ENCODE measurements at regions not wholly inside any gene's neighbourhood (a gene's known extent, or its start where the extent isn't known, plus 50 kb on each side); places are given as distances from the start of the nearest gene placed in this dataset.
"Not testable (repeated sequence)": the region's sequence is repeated elsewhere in the genome, so short reads cannot be mapped to it uniquely, and the experiment has no call there.

- H3K9ac ChIP-seq (ENCODE audit: low read depth in 1 of 2, low read length in 2 of 2); H3K36me3 ChIP-seq (ENCODE audit: control insufficient read depth in 2 of 2, insufficient read depth in 2 of 2, low read length in 2 of 2); H3K9me3 ChIP-seq (ENCODE audit: control insufficient read depth in 2 of 2, low read length in 2 of 2); H3K27ac ChIP-seq (ENCODE audit: low read depth in 2 of 2, low read length in 2 of 2); H3K27me3 ChIP-seq (ENCODE audit: control insufficient read depth in 2 of 2, insufficient read depth in 2 of 2, low read length in 2 of 2); H3K4me3 ChIP-seq (ENCODE audit: low read length in 2 of 2); H3K4me1 ChIP-seq (ENCODE audit: control insufficient read depth in 2 of 2, insufficient read depth in 2 of 2, low read length in 2 of 2): not testable (repeated sequence)
Measured at GRCh38 chr11:14573539-14574057, 53.4 kb upstream of the PSMA1 start.

- H3K9ac ChIP-seq (ENCODE audit: low read depth in 1 of 2, low read length in 2 of 2), result no peak overlapping the region
- H3K4me1 ChIP-seq (ENCODE audit: control insufficient read depth in 2 of 2, insufficient read depth in 2 of 2, low read length in 2 of 2), result peaks cover 5 to 7% of the 10 kb centered on the region in 2 donors
- no peaks in the 10 kb centered on the region for H3K9me3 ChIP-seq (ENCODE audit: control insufficient read depth in 2 of 2, low read length in 2 of 2)
- H3K27ac ChIP-seq (ENCODE audit: low read depth in 2 of 2, low read length in 2 of 2), result no peak overlapping the region
- no peak overlapping the region for H3K4me3 ChIP-seq (ENCODE audit: low read length in 2 of 2)
- no peaks in the 10 kb centered on the region for H3K36me3 ChIP-seq (ENCODE audit: control insufficient read depth in 2 of 2, insufficient read depth in 2 of 2, low read length in 2 of 2)
- H3K27me3 ChIP-seq (ENCODE audit: control insufficient read depth in 2 of 2, insufficient read depth in 2 of 2, low read length in 2 of 2), result no peaks in the 10 kb centered on the region
Measured at GRCh38 chr11:14577292-14577691, 57.1 kb upstream of the PSMA1 start.

- no peaks in the 10 kb centered on the region for H3K9me3 ChIP-seq (ENCODE audit: control insufficient read depth in 2 of 2, low read length in 2 of 2)
- H3K4me1 ChIP-seq (ENCODE audit: control insufficient read depth in 2 of 2, insufficient read depth in 2 of 2, low read length in 2 of 2), result peaks cover 8% of the 10 kb centered on the region in 2 donors
- no peak overlapping the region for H3K9ac ChIP-seq (ENCODE audit: low read depth in 1 of 2, low read length in 2 of 2)
- no peaks in the 10 kb centered on the region for H3K27me3 ChIP-seq (ENCODE audit: control insufficient read depth in 2 of 2, insufficient read depth in 2 of 2, low read length in 2 of 2)
- H3K4me3 ChIP-seq (ENCODE audit: low read length in 2 of 2), result no peak overlapping the region
- no peaks in the 10 kb centered on the region for H3K36me3 ChIP-seq (ENCODE audit: control insufficient read depth in 2 of 2, insufficient read depth in 2 of 2, low read length in 2 of 2)
- H3K27ac ChIP-seq (ENCODE audit: low read depth in 2 of 2, low read length in 2 of 2), result peak overlapping the region; percentile 37 to 54
Measured at GRCh38 chr11:14577835-14578529, 57.8 kb upstream of the PSMA1 start.

- Histone ChIP-seq H3K36me3 (ENCODE audit: control insufficient read depth in 2 of 2, insufficient read depth in 2 of 2, low read length in 2 of 2) (no peaks in the 10 kb centered on the region), H3K9me3 (ENCODE audit: control insufficient read depth in 2 of 2, low read length in 2 of 2) (no peaks in the 10 kb centered on the region), H3K27me3 (ENCODE audit: control insufficient read depth in 2 of 2, insufficient read depth in 2 of 2, low read length in 2 of 2) (no peaks in the 10 kb centered on the region), H3K4me3 (ENCODE audit: low read length in 2 of 2) (peak overlapping the region in 1 of 2 donors; percentile 26), H3K9ac (ENCODE audit: low read depth in 1 of 2, low read length in 2 of 2) (no peak overlapping the region), H3K4me1 (ENCODE audit: control insufficient read depth in 2 of 2, insufficient read depth in 2 of 2, low read length in 2 of 2) (peaks cover 14% of the 10 kb centered on the region in 2 donors), H3K27ac (ENCODE audit: low read depth in 2 of 2, low read length in 2 of 2) (peak overlapping the region; percentile 37 to 64)
Measured at GRCh38 chr11:14578541-14578956, 58.4 kb upstream of the PSMA1 start.

- H3K4me1 ChIP-seq (ENCODE audit: control insufficient read depth in 2 of 2, insufficient read depth in 2 of 2, low read length in 2 of 2), result peaks cover 23 to 24% of the 10 kb centered on the region in 2 donors
- H3K27me3 ChIP-seq (ENCODE audit: control insufficient read depth in 2 of 2, insufficient read depth in 2 of 2, low read length in 2 of 2), result no peaks in the 10 kb centered on the region
- H3K9me3 ChIP-seq (ENCODE audit: control insufficient read depth in 2 of 2, low read length in 2 of 2), result no peaks in the 10 kb centered on the region
- no peak overlapping the region for H3K4me3 ChIP-seq (ENCODE audit: low read length in 2 of 2)
- H3K27ac ChIP-seq (ENCODE audit: low read depth in 2 of 2, low read length in 2 of 2), result no peak overlapping the region
- H3K36me3 ChIP-seq (ENCODE audit: control insufficient read depth in 2 of 2, insufficient read depth in 2 of 2, low read length in 2 of 2), result no peaks in the 10 kb centered on the region
- no peak overlapping the region for H3K9ac ChIP-seq (ENCODE audit: low read depth in 1 of 2, low read length in 2 of 2)
Measured at GRCh38 chr11:14579646-14580045, 59.5 kb upstream of the PSMA1 start.

GRCh38 chr11:14582793-14583192, 60.8 kb upstream of the PDE3B start:
- Histone ChIP-seq H3K4me1 (ENCODE audit: control insufficient read depth in 2 of 2, insufficient read depth in 2 of 2, low read length in 2 of 2) (peaks cover 23 to 27% of the 10 kb centered on the region in 2 donors), H3K27ac (ENCODE audit: low read depth in 2 of 2, low read length in 2 of 2) (peak overlapping the region; percentile 35 to 73)

GRCh38 chr11:14583252-14584034, 60.2 kb upstream of the PDE3B start:
- no peaks in the 10 kb centered on the region for H3K27me3 ChIP-seq (ENCODE audit: control insufficient read depth in 2 of 2, insufficient read depth in 2 of 2, low read length in 2 of 2)
- no peaks in the 10 kb centered on the region for H3K36me3 ChIP-seq (ENCODE audit: control insufficient read depth in 2 of 2, insufficient read depth in 2 of 2, low read length in 2 of 2)
- no peak overlapping the region for H3K9ac ChIP-seq (ENCODE audit: low read depth in 1 of 2, low read length in 2 of 2)
- peaks cover 18 to 24% of the 10 kb centered on the region in 2 donors for H3K4me1 ChIP-seq (ENCODE audit: control insufficient read depth in 2 of 2, insufficient read depth in 2 of 2, low read length in 2 of 2)
- peak overlapping the region; percentile 1 to 29 for H3K4me3 ChIP-seq (ENCODE audit: low read length in 2 of 2)
- H3K27ac ChIP-seq (ENCODE audit: low read depth in 2 of 2, low read length in 2 of 2), result peak overlapping the region; percentile 35 to 73
- H3K9me3 ChIP-seq (ENCODE audit: control insufficient read depth in 2 of 2, low read length in 2 of 2), result no peaks in the 10 kb centered on the region

More at GRCh38 chr11:14582793-14583192, 60.8 kb upstream of the PDE3B start:
- no peak overlapping the region for H3K4me3 ChIP-seq (ENCODE audit: low read length in 2 of 2)
- H3K36me3 ChIP-seq (ENCODE audit: control insufficient read depth in 2 of 2, insufficient read depth in 2 of 2, low read length in 2 of 2), result no peaks in the 10 kb centered on the region
- H3K27me3 ChIP-seq (ENCODE audit: control insufficient read depth in 2 of 2, insufficient read depth in 2 of 2, low read length in 2 of 2), result no peaks in the 10 kb centered on the region
- H3K9me3 ChIP-seq (ENCODE audit: control insufficient read depth in 2 of 2, low read length in 2 of 2), result no peaks in the 10 kb centered on the region
- H3K9ac ChIP-seq (ENCODE audit: low read depth in 1 of 2, low read length in 2 of 2), result no peak overlapping the region

GRCh38 chr11:14584035-14584363, 59.6 kb upstream of the PDE3B start:
- Histone ChIP-seq H3K27ac (ENCODE audit: low read depth in 2 of 2, low read length in 2 of 2) (peak overlapping the region; percentile 62 to 73), H3K4me1 (ENCODE audit: control insufficient read depth in 2 of 2, insufficient read depth in 2 of 2, low read length in 2 of 2) (peaks cover 18 to 23% of the 10 kb centered on the region in 2 donors), H3K36me3 (ENCODE audit: control insufficient read depth in 2 of 2, insufficient read depth in 2 of 2, low read length in 2 of 2) (no peaks in the 10 kb centered on the region), H3K9ac (ENCODE audit: low read depth in 1 of 2, low read length in 2 of 2) (no peak overlapping the region), H3K27me3 (ENCODE audit: control insufficient read depth in 2 of 2, insufficient read depth in 2 of 2, low read length in 2 of 2) (no peaks in the 10 kb centered on the region), H3K4me3 (ENCODE audit: low read length in 2 of 2) (no peak overlapping the region), H3K9me3 (ENCODE audit: control insufficient read depth in 2 of 2, low read length in 2 of 2) (no peaks in the 10 kb centered on the region)

- Histone ChIP-seq H3K9ac (ENCODE audit: low read depth in 1 of 2, low read length in 2 of 2) (no peak overlapping the region), H3K27me3 (ENCODE audit: control insufficient read depth in 2 of 2, insufficient read depth in 2 of 2, low read length in 2 of 2) (no peaks in the 10 kb centered on the region), H3K4me3 (ENCODE audit: low read length in 2 of 2) (no peak overlapping the region), H3K4me1 (ENCODE audit: control insufficient read depth in 2 of 2, insufficient read depth in 2 of 2, low read length in 2 of 2) (peaks cover 17 to 22% of the 10 kb centered on the region in 2 donors), H3K9me3 (ENCODE audit: control insufficient read depth in 2 of 2, low read length in 2 of 2) (no peaks in the 10 kb centered on the region), H3K36me3 (ENCODE audit: control insufficient read depth in 2 of 2, insufficient read depth in 2 of 2, low read length in 2 of 2) (no peaks in the 10 kb centered on the region), H3K27ac (ENCODE audit: low read depth in 2 of 2, low read length in 2 of 2) (peak overlapping the region; percentile 62 to 73)
Measured at GRCh38 chr11:14584595-14584994, 59.0 kb upstream of the PDE3B start.

GRCh38 chr11:14585438-14585837, 58.2 kb upstream of the PDE3B start:
- peaks cover 17 to 22% of the 10 kb centered on the region in 2 donors for H3K4me1 ChIP-seq (ENCODE audit: control insufficient read depth in 2 of 2, insufficient read depth in 2 of 2, low read length in 2 of 2)

More at GRCh38 chr11:14585438-14585837, 58.2 kb upstream of the PDE3B start:
- Histone ChIP-seq H3K9ac (ENCODE audit: low read depth in 1 of 2, low read length in 2 of 2) (no peak overlapping the region), H3K36me3 (ENCODE audit: control insufficient read depth in 2 of 2, insufficient read depth in 2 of 2, low read length in 2 of 2) (no peaks in the 10 kb centered on the region), H3K27ac (ENCODE audit: low read depth in 2 of 2, low read length in 2 of 2) (no peak overlapping the region), H3K9me3 (ENCODE audit: control insufficient read depth in 2 of 2, low read length in 2 of 2) (no peaks in the 10 kb centered on the region), H3K4me3 (ENCODE audit: low read length in 2 of 2) (no peak overlapping the region), H3K27me3 (ENCODE audit: control insufficient read depth in 2 of 2, insufficient read depth in 2 of 2, low read length in 2 of 2) (no peaks in the 10 kb centered on the region)
